K562 (cell line): ENCODE measurements at regions not wholly inside any gene's neighbourhood (a gene's known extent, or its start where the extent isn't known, plus 50 kb on each side); places are given as distances from the start of the nearest gene placed in this dataset.

Source experiments
- ATAC-seq: fragments of 200-7000 bp; cut with Tn5 transposase; 3 replicates; pipeline ENCODE4 v1.9.1; 2020; ENCODE audit warnings: moderate library complexity
- BruUV-seq: library from RNA; stranded (reverse); fragments of 400-500 nt; replicated peaks from 2 replicates; lab custom pipeline; 2021; lab: Mats Ljungman, UMichigan
- CTCF ChIA-PET: fragments of 300-600 bp; formaldehyde crosslinking; extraction: SDS; loops from one replicate; lab custom pipeline; 2021; ENCODE audit warnings: low intra/inter-chr PET ratio; lab: Yijun Ruan, JAX
- POLR2A ChIA-PET: fragments of 300-600, 350-650 bp; sonication (Branson Sonifier 250); formaldehyde crosslinking; extraction: SDS; loops from one replicate; lab custom pipeline; 2021; ENCODE audit warnings: antibody characterized with exemption, inconsistent platforms; lab: Yijun Ruan, JAX
- DNase-seq, 4 experiments: peaks; one replicate each; pipeline versions ENCODE4 v3.0.0 to v3.0.0-alpha.2; 2011 to 2018; ENCODE audit warnings: low spot score in 3 of 4, mixed read lengths in 3 of 4; ENCODE audit errors: extremely low read depth in 1 of 4
- FAIRE-seq: peaks from 2 replicates; lab custom pipeline; 2011; peaks lifted over from hg19 to GRCh38; lab: Jason Lieb, UNC
- H2AFZ ChIP-seq: 2 replicates; pipeline ENCODE4 v1.6.0; 2011; ENCODE audit warnings: low read depth, low read length, control low read depth, inconsistent platforms
- H3K27ac ChIP-seq: fragments of 200-600 bp; 3 replicates; pipeline ENCODE4 v1.8.0; 2011; ENCODE audit warnings: low read depth, mild to moderate bottlenecking, control low read depth, inconsistent platforms, low read length, moderate library complexity, mixed read lengths; ENCODE audit errors: extremely low read depth
- H3K27me3 ChIP-seq, 2 experiments: fragments of 300-600 bp in 1 of 2; 2 replicates in 1 of 2; 3 replicates in 1 of 2; pipeline versions ENCODE4 v1.6.0 to v1.8.0; 2011; ENCODE audit warnings: inconsistent platforms in 2 of 2, low read length in 2 of 2, mild to moderate bottlenecking in 1 of 2, mixed read lengths in 1 of 2, moderate library complexity in 1 of 2; ENCODE audit not compliant: control insufficient read depth in 2 of 2, insufficient read depth in 2 of 2
- H3K36me3 ChIP-seq: fragments of 300-600 bp; 3 replicates; pipeline ENCODE4 v1.8.0; 2011; ENCODE audit warnings: mild to moderate bottlenecking, low read length, inconsistent platforms; ENCODE audit not compliant: control insufficient read depth, insufficient read depth
- H3K4me1 ChIP-seq, 2 experiments: fragments of 200-600 bp in 1 of 2; replicated peaks in 1 of 2; 2 replicates in 1 of 2; 3 replicates in 1 of 2; pipeline versions ENCODE4 v1.5.1 to v1.8.0; 2011; ENCODE audit warnings: inconsistent platforms in 2 of 2, low read length in 2 of 2, mild to moderate bottlenecking in 1 of 2, mixed read lengths in 1 of 2, moderate library complexity in 1 of 2; ENCODE audit not compliant: control insufficient read depth in 2 of 2, insufficient read depth in 2 of 2
- H3K4me2 ChIP-seq: 2 replicates; pipeline ENCODE4 v1.6.1; 2011; ENCODE audit warnings: low read length, control low read depth, inconsistent platforms, mixed read lengths; ENCODE audit not compliant: insufficient read depth
- H3K4me3 ChIP-seq: fragments of 200-600 bp; sonication (generic), shearing (Covaris generic); 2 replicates; pipeline ENCODE4 v1.5.1; 2016; ENCODE audit warnings: control low read depth, inconsistent platforms
- H3K79me2 ChIP-seq: fragments of 200-600 bp; 3 replicates; pipeline ENCODE4 v1.8.0; 2011; ENCODE audit warnings: low read length, inconsistent platforms; ENCODE audit not compliant: control insufficient read depth, insufficient read depth
- H3K9ac ChIP-seq, 2 experiments: 2 replicates each; pipeline versions ENCODE4 v1.6.0 to v1.6.1; 2011; ENCODE audit warnings: low read depth in 2 of 2, low read length in 2 of 2, control low read depth in 1 of 2, inconsistent platforms in 1 of 2, mild to moderate bottlenecking in 1 of 2, mixed read lengths in 1 of 2; ENCODE audit not compliant: insufficient read depth in 1 of 2
- H3K9me1 ChIP-seq: one replicate; pipeline ENCODE4 v1.6.0; 2011; ENCODE audit warnings: inconsistent platforms, mild to moderate bottlenecking, low read length, moderate library complexity; ENCODE audit not compliant: control insufficient read depth, insufficient read depth
- H3K9me3 ChIP-seq: replicated peaks from 2 replicates; pipeline ENCODE4 v1.5.1; 2011; ENCODE audit warnings: low read depth, low read length, inconsistent platforms; ENCODE audit not compliant: control insufficient read depth, insufficient read depth
- H4K20me1 ChIP-seq: replicated peaks from 2 replicates; pipeline ENCODE4 v1.6.1; 2011; ENCODE audit warnings: low read length, inconsistent platforms, mixed read lengths; ENCODE audit not compliant: control insufficient read depth, insufficient read depth
- CTCF ChIP-seq, 3 experiments: IDR thresholded peaks in 2 of 3; conservative IDR thresholded peaks in 1 of 3; 2 replicates each; pipeline ENCODE4 v1.5.1; 2011 to 2012; ENCODE audit warnings: low read length in 3 of 3, mild to moderate bottlenecking in 3 of 3, control low read depth in 2 of 3, improper control_type of control experiment in 1 of 3, inconsistent platforms in 1 of 3, low read depth in 1 of 3, mixed read lengths in 1 of 3, moderate library complexity in 1 of 3; ENCODE audit not compliant: insufficient read depth in 2 of 3
- GTF3C2 ChIP-seq: IDR thresholded peaks from 3 replicates; pipeline ENCODE4 v1.6.1; 2011; ENCODE audit warnings: borderline replicate concordance, mild to moderate bottlenecking, moderate library complexity; ENCODE audit not compliant: insufficient read length; ENCODE audit errors: extremely low read depth
- PHF21A ChIP-seq: fragments of 450-650 bp; IDR thresholded peaks from 2 replicates; pipeline ENCODE4 v1.6.1; 2017; ENCODE audit warnings: low read depth, borderline replicate concordance
- RAD21 ChIP-seq, 2 experiments: fragments of 250-450 bp in 1 of 2; fragments of 450-650 bp in 1 of 2; sonication (Bioruptor Pico) in 1 of 2; formaldehyde crosslinking in 1 of 2; IDR thresholded peaks in 1 of 2; conservative IDR thresholded peaks in 1 of 2; 2 replicates each; pipeline versions ENCODE4 v1.4.0 to v1.8.0; 2020 to 2022; ENCODE audit warnings: mild to moderate bottlenecking in 2 of 2, moderate library complexity in 1 of 2
- ZNF445 ChIP-seq: fragments of 250-450 bp; sonication (Bioruptor Pico); IDR thresholded peaks from 2 replicates; pipeline ENCODE4 v1.4.0; 2020; ENCODE audit warnings: low read depth, mild to moderate bottlenecking, moderate library complexity
- WGBS: fragments of 100-300 bp; shearing (Covaris generic); methylation state at CpG from one replicate; pipeline ENCODE4 v1.1.6; 2016; ENCODE audit warnings: low coverage, mixed read lengths; ENCODE audit not compliant: insufficient coverage; ENCODE audit errors: missing lambda C conversion rate; 5-methylcytosine and 5-hydroxymethylcytosine counted together
- in situ Hi-C: fragments of 300-500 bp; cut with MboI; formaldehyde crosslinking; loops from 4 replicates; pipeline ENCODE4 v1.15.0; 2018; ENCODE audit warnings: inconsistent platforms, mixed read lengths
- intact Hi-C: fragments of 100-400 bp; cut with micrococcal nuclease; formaldehyde crosslinking; loops from 2 replicates; pipeline ENCODE4 v1.14.2; 2022

GRCh38 chr18:29892960-29893558 is 1149.5 kb downstream of the DSC3 start:
- no peak for TF ChIP-seq GTF3C2
- TF ChIP-seq PHF21A, result no peak
- TF ChIP-seq ZNF445 (CRISPR knock-in tag), result no peak
- peak in 1 of 3 experiments; percentile 41; a peak in 2 of 6 replicates for TF ChIP-seq CTCF (IDR thresholded peaks at IDR 0.05 in 2 of 3, conservative IDR thresholded peaks at IDR 0.05 in 1 of 3; ENCODE audit: insufficient read depth in 2 of 3, low read depth in 1 of 3, low read length in 3 of 3)
- TF ChIP-seq RAD21 (CRISPR knock-in tag; conservative IDR thresholded peaks at IDR 0.05 in 1 of 2, IDR thresholded peaks at IDR 0.05 in 1 of 2), result peak in 1 of 2 experiments; percentile 20; a peak in 2 of 4 replicates
- in situ Hi-C loops, result no loop called here
- FAIRE-seq, result no peak

More at GRCh38 chr18:29892960-29893558, 1149.5 kb downstream of the DSC3 start:
- ChIA-PET POLR2A (no interaction called here), CTCF (interaction anchor here (0.6 kb wide), 1 partner anchor 1079 kb away, joined by 3 read pairs; no protein-coding TSS in a partner anchor)
- Histone ChIP-seq H3K4me3 (no peak overlapping the region), H3K79me2 (no peaks in the 10 kb centered on the region), H3K27ac (no peak overlapping the region), H3K4me1 (no peaks in the 10 kb centered on the region), H3K9ac (no peak overlapping the region), H4K20me1 (no peaks in the 10 kb centered on the region), H3K4me2 (no peak overlapping the region), H3K27me3 (no peaks in the 10 kb centered on the region), H3K9me3 (no peaks in the 10 kb centered on the region), H3K36me3 (no peaks in the 10 kb centered on the region), H3K9me1 (no peaks in the 10 kb centered on the region), H2AFZ (no peak overlapping the region)
- peak in 3 of 4 experiments; percentile 3 to 8 (median 8) for DNase-seq
- no peak for ATAC-seq
- intact Hi-C loops, result no loop called here
- 0% methylated on average over 2 of the region's 2 CpGs for WGBS
- BruUV-seq, result no TSS peak
